ENCODE measurements at regions not wholly inside any gene's neighbourhood (a gene's known extent, or its start where the extent isn't known, plus 50 kb on each side); places are given as distances from the start of the nearest gene placed in this dataset.
"Not testable (repeated sequence)": the region's sequence is repeated elsewhere in the genome, so short reads cannot be mapped to it uniquely, and the experiment has no call there.

- DNase-seq (ENCODE audit: low spot score), result no peak
Measured at GRCh38 chr2:216943109-216943508, 83.2 kb upstream of the TNP1 start.

- no peak for DNase-seq (ENCODE audit: low spot score)
Measured at GRCh38 chr2:216942465-216942864, 82.6 kb upstream of the TNP1 start.

GRCh38 chr2:216942016-216942415, 82.2 kb upstream of the TNP1 start:
- no peak for DNase-seq (ENCODE audit: low spot score)

- no peak for DNase-seq (ENCODE audit: low spot score)
Measured at GRCh38 chr2:216936954-216937357, 77.1 kb upstream of the TNP1 start.

GRCh38 chr2:216934623-216935022, 74.8 kb upstream of the TNP1 start:
- DNase-seq (ENCODE audit: low spot score), result no peak

GRCh38 chr2:216934151-216934550, 74.3 kb upstream of the TNP1 start:
- DNase-seq (ENCODE audit: low spot score), result no peak

GRCh38 chr2:216932863-216933548, 73.1 kb upstream of the TNP1 start:
- DNase-seq (ENCODE audit: low spot score), result peak; percentile 82

- no peak for DNase-seq (ENCODE audit: low spot score)
Measured at GRCh38 chr2:216932113-216932862, 72.4 kb upstream of the TNP1 start.

GRCh38 chr2:216930716-216931115, 70.9 kb upstream of the TNP1 start:
- DNase-seq (ENCODE audit: low spot score), result peak; percentile 73

GRCh38 chr2:216929338-216929737, 69.5 kb upstream of the TNP1 start:
- DNase-seq (ENCODE audit: low spot score), result not testable (repeated sequence)

- no peak for DNase-seq (ENCODE audit: low spot score)
Measured at GRCh38 chr2:216927163-216927562, 67.3 kb upstream of the TNP1 start.

- no peak for DNase-seq (ENCODE audit: low spot score)
Measured at GRCh38 chr2:216925636-216926366, 65.9 kb upstream of the TNP1 start.

- no peak for DNase-seq (ENCODE audit: low spot score)
Measured at GRCh38 chr2:216925006-216925405, 65.1 kb upstream of the TNP1 start.

GRCh38 chr2:216923706-216924105, 63.8 kb upstream of the TNP1 start:
- DNase-seq (ENCODE audit: low spot score), result no peak

- DNase-seq (ENCODE audit: low spot score), result no peak
Measured at GRCh38 chr2:216922175-216922780, 62.4 kb upstream of the TNP1 start.

- no peak for DNase-seq (ENCODE audit: low spot score)
Measured at GRCh38 chr2:216920937-216921456, 61.1 kb upstream of the TNP1 start.

- DNase-seq (ENCODE audit: low spot score), result no peak
Measured at GRCh38 chr2:216920143-216920876, 60.4 kb upstream of the TNP1 start.

GRCh38 chr2:216918088-216918680, 58.3 kb upstream of the TNP1 start:
- no peak for DNase-seq (ENCODE audit: low spot score)

GRCh38 chr2:216916956-216917650, 57.2 kb upstream of the TNP1 start:
- DNase-seq (ENCODE audit: low spot score), result no peak

- DNase-seq (ENCODE audit: low spot score), result no peak
Measured at GRCh38 chr2:216915557-216916150, 55.8 kb upstream of the TNP1 start.
